AG04450 (cell line): ENCODE measurements at regions not wholly inside any gene's neighbourhood (a gene's known extent, or its start where the extent isn't known, plus 50 kb on each side); places are given as distances from the start of the nearest gene placed in this dataset.
"Not testable (repeated sequence)": the region's sequence is repeated elsewhere in the genome, so short reads cannot be mapped to it uniquely, and the experiment has no call there.

ENCODE experiments used
- CTCF ChIA-PET: fragments of 300-600, 350-600 bp; formaldehyde crosslinking; extraction: SDS; loops from one replicate; lab custom pipeline; 2022; ENCODE audit warnings: antibody characterized with exemption, inconsistent platforms; lab: Charles Lee
- POLR2A ChIA-PET: fragments of 350-600 bp; formaldehyde crosslinking; extraction: SDS; loops from one replicate; lab custom pipeline; 2021; ENCODE audit warnings: antibody characterized with exemption, inconsistent platforms; lab: Yijun Ruan, JAX
- DNase-seq: peaks from one replicate; pipeline ENCODE4 v3.0.0-alpha.2; 2011; ENCODE audit warnings: low read depth, low spot score
- H3K27ac ChIP-seq: one replicate; pipeline ENCODE4 v1.5.1; 2012; ENCODE audit warnings: low read depth, low read length, control low read depth
- H3K27me3 ChIP-seq: one replicate; pipeline ENCODE4 v1.6.0; 2012; ENCODE audit warnings: low read length; ENCODE audit not compliant: control insufficient read depth, insufficient read depth
- H3K4me3 ChIP-seq: 2 replicates; pipeline ENCODE4 v1.5.1; 2011; ENCODE audit warnings: mild to moderate bottlenecking, low read depth, low read length, control low read depth
- H3K9me3 ChIP-seq: 2 replicates; pipeline ENCODE4 v1.5.1; 2012; ENCODE audit warnings: low read length; ENCODE audit not compliant: control insufficient read depth, insufficient read depth
- TF ChIP-seq, protein P1 (sequence below): IDR thresholded peaks from 2 replicates; pipeline ENCODE4 v1.5.1; 2011; ENCODE audit warnings: low read depth, low read length, control low read depth, inconsistent platforms

DNA sequence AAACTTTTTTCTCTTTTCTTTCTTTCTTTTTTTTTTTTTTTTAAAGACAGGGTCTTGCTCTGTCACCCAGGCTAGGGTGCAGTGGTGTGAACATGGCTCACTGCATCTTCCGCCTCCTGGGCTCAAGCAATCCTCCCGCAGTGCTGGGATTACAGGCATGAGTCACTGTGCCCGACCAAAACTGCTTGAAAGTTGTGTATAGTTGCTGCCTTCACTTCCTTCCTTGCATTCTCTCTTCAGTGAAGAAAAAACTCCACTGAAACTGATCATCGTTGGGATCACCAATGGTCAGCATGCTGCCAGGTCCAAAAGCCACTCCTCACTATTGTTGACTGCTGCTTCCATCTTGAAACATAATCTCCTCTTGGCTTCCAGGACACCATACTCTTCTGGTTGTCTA is 66.6 kb upstream of the CTNNA1 start:
- Histone ChIP-seq H3K27ac (no peak overlapping the region), H3K27me3 (no peaks in the 10 kb centered on the region), H3K9me3 (peaks cover 4% of the 10 kb centered on the region; the same call in 1 of the 2 replicates), H3K4me3 (no peak overlapping the region)
- DNase-seq = no peak
- POLR2A ChIA-PET = no interaction called here
- CTCF ChIA-PET = interaction anchor here (0.7 kb wide), 1 partner anchor 17 kb away, joined by 3 read pairs; no protein-coding TSS in a partner anchor
- TF ChIP-seq, protein P1, sequence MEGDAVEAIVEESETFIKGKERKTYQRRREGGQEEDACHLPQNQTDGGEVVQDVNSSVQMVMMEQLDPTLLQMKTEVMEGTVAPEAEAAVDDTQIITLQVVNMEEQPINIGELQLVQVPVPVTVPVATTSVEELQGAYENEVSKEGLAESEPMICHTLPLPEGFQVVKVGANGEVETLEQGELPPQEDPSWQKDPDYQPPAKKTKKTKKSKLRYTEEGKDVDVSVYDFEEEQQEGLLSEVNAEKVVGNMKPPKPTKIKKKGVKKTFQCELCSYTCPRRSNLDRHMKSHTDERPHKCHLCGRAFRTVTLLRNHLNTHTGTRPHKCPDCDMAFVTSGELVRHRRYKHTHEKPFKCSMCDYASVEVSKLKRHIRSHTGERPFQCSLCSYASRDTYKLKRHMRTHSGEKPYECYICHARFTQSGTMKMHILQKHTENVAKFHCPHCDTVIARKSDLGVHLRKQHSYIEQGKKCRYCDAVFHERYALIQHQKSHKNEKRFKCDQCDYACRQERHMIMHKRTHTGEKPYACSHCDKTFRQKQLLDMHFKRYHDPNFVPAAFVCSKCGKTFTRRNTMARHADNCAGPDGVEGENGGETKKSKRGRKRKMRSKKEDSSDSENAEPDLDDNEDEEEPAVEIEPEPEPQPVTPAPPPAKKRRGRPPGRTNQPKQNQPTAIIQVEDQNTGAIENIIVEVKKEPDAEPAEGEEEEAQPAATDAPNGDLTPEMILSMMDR = no peak

DNA sequence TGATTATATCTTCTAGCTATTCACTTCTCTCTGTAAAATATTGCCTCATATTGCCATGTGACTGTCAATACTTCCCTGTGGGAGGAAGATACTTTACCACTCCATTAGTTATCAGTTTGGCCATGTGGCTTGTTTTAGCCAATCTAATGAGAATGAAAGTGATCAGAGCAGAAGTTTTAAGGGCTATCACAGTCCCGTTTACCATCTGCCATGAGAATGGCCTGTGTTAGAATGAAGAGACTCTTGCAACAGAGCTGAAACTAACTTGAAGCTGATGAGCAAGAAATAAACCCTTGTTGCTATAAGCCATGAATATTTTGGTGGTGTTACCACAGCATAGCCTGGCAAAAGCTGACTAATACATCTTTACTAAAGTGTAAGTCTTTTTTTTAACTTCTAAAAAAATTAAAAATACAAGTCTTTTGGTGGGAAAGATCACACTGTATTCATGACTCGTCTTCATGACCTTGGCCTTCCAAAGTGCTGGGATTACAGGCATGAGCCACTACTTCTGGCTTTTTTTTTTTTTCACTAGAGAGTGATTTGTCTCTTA is 68.0 kb upstream of the CTNNA1 start:
- CTCF ChIA-PET = no interaction called here
- H3K4me3 ChIP-seq = no peak overlapping the region
- peaks cover 4% of the 10 kb centered on the region; the same call in 1 of the 2 replicates for H3K9me3 ChIP-seq
- TF ChIP-seq, protein P1 = no peak
- no peak overlapping the region for H3K27ac ChIP-seq
- POLR2A ChIA-PET = no interaction called here
- no peak for DNase-seq
- no peaks in the 10 kb centered on the region for H3K27me3 ChIP-seq

DNA sequence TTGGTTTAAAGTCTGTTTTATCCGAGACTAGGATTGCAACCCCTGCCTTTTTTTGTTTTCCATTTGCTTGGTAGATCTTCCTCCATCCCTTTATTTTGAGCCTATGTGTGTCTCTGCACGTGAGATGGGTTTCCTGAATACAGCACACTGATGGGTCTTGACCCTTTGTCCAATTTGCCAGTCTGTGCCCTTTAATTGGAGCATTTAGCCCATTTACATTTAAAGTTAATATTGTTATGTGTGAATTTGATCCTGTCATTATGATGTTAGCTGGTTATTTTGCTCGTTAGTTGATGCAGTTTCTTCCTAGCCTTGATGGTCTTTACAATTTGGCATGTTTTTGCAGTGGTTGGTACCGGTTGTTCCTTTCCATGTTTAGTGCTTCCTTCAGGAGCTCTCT is 70.8 kb upstream of the CTNNA1 start:
- H3K27ac ChIP-seq, H3K4me3 ChIP-seq, POLR2A ChIA-PET, DNase-seq, H3K9me3 ChIP-seq, H3K27me3 ChIP-seq, CTCF ChIA-PET: not testable (repeated sequence)

DNA sequence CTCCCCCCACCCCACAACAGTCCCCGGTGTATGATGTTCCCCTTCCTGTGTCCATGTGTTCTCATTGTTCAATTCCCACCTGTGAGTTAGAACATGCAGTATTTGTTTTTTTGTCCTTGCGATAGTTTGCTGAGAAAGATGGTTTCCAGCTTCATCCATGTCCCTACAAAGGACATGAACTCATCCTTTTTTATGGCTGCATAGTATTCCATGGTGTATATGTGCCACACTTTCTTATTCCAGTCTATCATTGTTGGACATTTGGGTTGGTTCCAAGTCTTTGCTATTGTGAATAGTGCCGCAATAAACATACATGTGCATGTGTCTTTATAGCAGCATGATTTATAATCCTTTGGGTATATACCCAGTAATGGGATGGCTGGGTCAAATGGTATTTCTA is 74.4 kb upstream of the CTNNA1 start:
- POLR2A ChIA-PET, DNase-seq, H3K4me3 ChIP-seq, H3K27ac ChIP-seq, CTCF ChIA-PET, H3K9me3 ChIP-seq: not testable (repeated sequence)
- H3K27me3 ChIP-seq = peaks cover 16% of the 10 kb centered on the region

DNA sequence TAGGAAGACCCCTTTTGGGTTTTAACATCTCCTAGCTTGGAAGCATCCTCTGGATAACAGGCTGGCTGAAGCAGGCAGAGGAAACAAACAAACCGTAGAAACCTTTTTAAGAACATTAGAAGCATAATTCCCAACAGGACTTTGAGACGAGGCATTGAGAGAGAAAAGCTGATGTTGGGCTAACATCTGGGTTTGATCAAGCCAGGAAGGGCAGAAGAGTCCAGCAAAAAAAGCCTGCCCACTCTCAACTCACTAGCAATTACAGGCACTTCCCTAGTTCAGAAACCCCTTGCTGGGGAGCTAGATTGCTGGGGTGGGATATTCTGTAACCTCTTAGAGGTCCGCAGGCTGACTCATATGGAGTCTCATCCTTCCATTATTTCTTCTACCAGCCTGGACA is 75.4 kb upstream of the CTNNA1 start:
- POLR2A ChIA-PET = no interaction called here
- H3K9me3 ChIP-seq = peaks cover 4% of the 10 kb centered on the region; the same call in 1 of the 2 replicates
- TF ChIP-seq, protein P1 = no peak
- no peak overlapping the region for H3K4me3 ChIP-seq
- DNase-seq = no peak
- H3K27me3 ChIP-seq = peaks cover 19% of the 10 kb centered on the region
- CTCF ChIA-PET = no interaction called here
- H3K27ac ChIP-seq = no peak overlapping the region

DNA sequence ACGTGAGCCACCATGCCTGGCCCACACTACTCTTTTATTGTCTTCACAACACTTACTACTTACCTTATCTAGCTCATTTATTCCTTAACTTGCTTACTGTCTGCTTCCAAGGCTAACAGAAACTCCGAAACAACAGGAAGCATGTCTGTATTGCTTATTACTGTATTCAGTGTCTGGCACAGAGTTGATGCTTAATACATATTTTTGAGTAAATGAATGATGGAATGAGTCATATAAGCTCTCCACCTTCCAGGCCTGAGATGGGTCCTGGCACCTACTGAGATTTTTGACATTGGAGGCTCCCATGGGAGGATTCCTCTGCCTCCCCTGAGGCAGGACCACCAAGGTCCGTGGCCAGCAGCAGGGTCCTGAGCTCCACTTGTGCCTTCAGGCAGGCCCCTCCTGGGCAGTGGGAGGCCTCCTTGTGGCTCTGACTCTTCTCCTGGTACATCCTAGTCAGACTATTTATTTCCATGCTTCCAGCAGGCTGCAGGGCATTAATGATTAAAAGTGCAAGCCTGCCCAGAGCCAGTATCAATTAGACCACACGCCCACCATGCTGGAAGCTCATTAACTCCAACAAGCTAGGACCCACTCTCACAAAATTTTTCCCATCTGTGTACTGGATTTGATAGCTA is 76.5 kb upstream of the CTNNA1 start:
- TF ChIP-seq, protein P1 = no peak
- peaks cover 4% of the 10 kb centered on the region; the same call in 1 of the 2 replicates for H3K9me3 ChIP-seq
- no peak for DNase-seq
- ChIA-PET CTCF (no interaction called here), POLR2A (no interaction called here)
- H3K27ac ChIP-seq = no peak overlapping the region
- H3K27me3 ChIP-seq = peaks cover 19% of the 10 kb centered on the region
- no peak overlapping the region for H3K4me3 ChIP-seq
